ENCODE measurements at regions not wholly inside any gene's neighbourhood (a gene's known extent, or its start where the extent isn't known, plus 50 kb on each side); places are given as distances from the start of the nearest gene placed in this dataset.

- DNase-seq (ENCODE audit: low read depth), result no peak
- no peak for TF ChIP-seq CTCF (IDR thresholded peaks at IDR 0.05; ENCODE audit: insufficient read depth, low read depth, low read length, missing control alignments)
- H3K4me3 ChIP-seq (ENCODE audit: low read depth, low read length), result no peak overlapping the region
Observed at GRCh38 chr18:66159451-66159850, 408.6 kb downstream of the CDH7 start.

- H3K4me3 ChIP-seq (ENCODE audit: low read depth, low read length), result no peak overlapping the region
- peak; percentile 0 for DNase-seq (ENCODE audit: low read depth)
- TF ChIP-seq CTCF (IDR thresholded peaks at IDR 0.05; ENCODE audit: insufficient read depth, low read depth, low read length, missing control alignments), result no peak
Observed at GRCh38 chr18:66156946-66157687, 406.3 kb downstream of the CDH7 start.

GRCh38 chr18:66150650-66151049 lies 399.8 kb downstream of the CDH7 start:
- TF ChIP-seq CTCF (IDR thresholded peaks at IDR 0.05; ENCODE audit: insufficient read depth, low read depth, low read length, missing control alignments), result no peak
- no peak for DNase-seq (ENCODE audit: low read depth)
- H3K4me3 ChIP-seq (ENCODE audit: low read depth, low read length), result no peak overlapping the region

- TF ChIP-seq CTCF (IDR thresholded peaks at IDR 0.05; ENCODE audit: insufficient read depth, low read depth, low read length, missing control alignments), result no peak
- H3K4me3 ChIP-seq (ENCODE audit: low read depth, low read length), result no peak overlapping the region
- no peak for DNase-seq (ENCODE audit: low read depth)
Observed at GRCh38 chr18:66143029-66143428, 392.2 kb downstream of the CDH7 start.

- no peak for DNase-seq (ENCODE audit: low read depth)
- TF ChIP-seq CTCF (IDR thresholded peaks at IDR 0.05; ENCODE audit: insufficient read depth, low read depth, low read length, missing control alignments), result no peak
- no peak overlapping the region for H3K4me3 ChIP-seq (ENCODE audit: low read depth, low read length)
Observed at GRCh38 chr18:66141716-66142115, 390.9 kb downstream of the CDH7 start.

- TF ChIP-seq CTCF (IDR thresholded peaks at IDR 0.05; ENCODE audit: insufficient read depth, low read depth, low read length, missing control alignments), result no peak
- DNase-seq (ENCODE audit: low read depth), result no peak
- H3K4me3 ChIP-seq (ENCODE audit: low read depth, low read length), result no peak overlapping the region
Observed at GRCh38 chr18:66138642-66139041, 387.8 kb downstream of the CDH7 start.

- no peak overlapping the region for H3K4me3 ChIP-seq (ENCODE audit: low read depth, low read length)
- no peak for TF ChIP-seq CTCF (IDR thresholded peaks at IDR 0.05; ENCODE audit: insufficient read depth, low read depth, low read length, missing control alignments)
- DNase-seq (ENCODE audit: low read depth), result no peak
Observed at GRCh38 chr18:66136039-66136438, 385.2 kb downstream of the CDH7 start.

All from GM12865 (cell line).